HCT116 (cell line): ENCODE measurements at regions not wholly inside any gene's neighbourhood (a gene's known extent, or its start where the extent isn't known, plus 50 kb on each side); places are given as distances from the start of the nearest gene placed in this dataset.

Experiments
- ATAC-seq: fragments of 200-7000 bp; cut with Tn5 transposase; 2 replicates; pipeline ENCODE4 v1.9.1; 2020; ENCODE audit warnings: mild to moderate bottlenecking, moderate library complexity
- BruUV-seq: library from RNA; stranded (reverse); fragments of 400-500 nt; replicated peaks from 2 replicates; lab custom pipeline; 2021; lab: Mats Ljungman, UMichigan
- CTCF ChIA-PET: fragments of 300-600 bp; sonication (Branson Sonifier 250); formaldehyde crosslinking; loops from one replicate; lab custom pipeline; 2021; ENCODE audit warnings: antibody characterized with exemption; lab: Charles Lee
- POLR2A ChIA-PET: fragments of 300-600, 350-600 bp; sonication (Branson Sonifier 250); formaldehyde crosslinking; loops from one replicate; lab custom pipeline; 2021; ENCODE audit warnings: antibody characterized with exemption; lab: Charles Lee
- RAD21 ChIA-PET, 2 experiments: fragments of 300-600 bp; sonication (Branson Sonifier 250); formaldehyde crosslinking; loops; one replicate each; lab custom pipeline; 2023; ENCODE audit warnings: low total read pairs in 2 of 2; ENCODE audit not compliant: uncharacterized antibody in 2 of 2, unreplicated experiment in 2 of 2, low non-redundant PET in 1 of 2; lab: Charles Lee
- DNase-seq: peaks from one replicate; pipeline ENCODE4 v3.0.0-alpha.2; 2010; ENCODE audit warnings: low read depth, low spot score
- H2AFZ ChIP-seq: fragments of 200-600 bp; shearing (Covaris generic), sonication (generic); 2 replicates; pipeline ENCODE4 v1.6.1; 2017; ENCODE audit warnings: low read depth, mixed run types, mixed read lengths, antibody characterized with exemption, low read length; ENCODE audit not compliant: poor library complexity, severe bottlenecking
- H3K27ac ChIP-seq: 2 replicates; pipeline ENCODE4 v1.5.1; 2012; ENCODE audit warnings: low read depth, low read length
- H3K27me3 ChIP-seq: fragments of 200-600 bp; sonication (generic); 2 replicates; pipeline ENCODE4 v1.6.1; 2016; ENCODE audit warnings: mixed run types, low read length, mixed read lengths; ENCODE audit not compliant: insufficient read depth
- H3K36me3 ChIP-seq, 2 experiments: fragments of 200-500 bp in 1 of 2; fragments of 200-600 bp in 1 of 2; sonication (Bioruptor generic) in 1 of 2; sonication (generic) in 1 of 2; 2 replicates each; pipeline versions ENCODE4 v1.5.1 to v1.6.1; 2014 to 2016; ENCODE audit warnings: low read length in 2 of 2, inconsistent platforms in 1 of 2, mixed read lengths in 1 of 2, mixed run types in 1 of 2; ENCODE audit not compliant: insufficient read depth in 2 of 2, control insufficient read depth in 1 of 2
- H3K4me1 ChIP-seq, 2 experiments: fragments of 200-600 bp in 1 of 2; sonication (generic) in 1 of 2; 2 replicates each; pipeline versions ENCODE4 v1.5.1 to v1.6.1; 2012 to 2017; ENCODE audit warnings: low read length in 2 of 2, inconsistent platforms in 1 of 2, mild to moderate bottlenecking in 1 of 2, mixed read lengths in 1 of 2, mixed run types in 1 of 2, moderate library complexity in 1 of 2; ENCODE audit not compliant: insufficient read depth in 2 of 2, control insufficient read depth in 1 of 2
- H3K4me2 ChIP-seq: fragments of 200-600 bp; sonication (generic); 2 replicates; pipeline ENCODE4 v1.6.1; 2017; ENCODE audit warnings: mixed run types, low read length, mixed read lengths
- H3K4me3 ChIP-seq, 2 experiments: fragments of 200-600 bp in 1 of 2; sonication (generic) in 1 of 2; replicated peaks in 1 of 2; 2 replicates each; pipeline ENCODE4 v1.5.1; 2011 to 2016; ENCODE audit warnings: low read length in 2 of 2, control low read depth in 1 of 2, low read depth in 1 of 2, mild to moderate bottlenecking in 1 of 2, mixed read lengths in 1 of 2, mixed run types in 1 of 2
- H3K79me2 ChIP-seq: fragments of 200-600 bp; sonication (generic); 2 replicates; pipeline ENCODE4 v1.6.1; 2017; ENCODE audit warnings: mild to moderate bottlenecking, mixed run types, low read length, moderate library complexity, mixed read lengths; ENCODE audit not compliant: insufficient read depth
- H3K9ac ChIP-seq: fragments of 200-600 bp; sonication (generic); 2 replicates; pipeline ENCODE4 v1.6.1; 2016; ENCODE audit warnings: low read length, mixed read lengths
- H3K9me2 ChIP-seq: fragments of 200-600 bp; sonication (generic), shearing (Covaris generic); 2 replicates; pipeline ENCODE4 v1.6.1; 2017; ENCODE audit warnings: mixed run types, mild to moderate bottlenecking, moderate library complexity; ENCODE audit not compliant: insufficient read depth
- H3K9me3 ChIP-seq, 2 experiments: fragments of 200-500 bp in 1 of 2; fragments of 200-600 bp in 1 of 2; sonication (Bioruptor generic) in 1 of 2; sonication (generic) in 1 of 2; 2 replicates each; pipeline ENCODE4 v1.6.1; 2014 to 2017; ENCODE audit warnings: low read length in 2 of 2, mixed read lengths in 2 of 2, inconsistent platforms in 1 of 2, low read depth in 1 of 2, mild to moderate bottlenecking in 1 of 2, mixed run types in 1 of 2, moderate library complexity in 1 of 2; ENCODE audit not compliant: control insufficient read depth in 1 of 2, insufficient read depth in 1 of 2
- H4K20me1 ChIP-seq: fragments of 200-600 bp; sonication (generic), shearing (Covaris generic); 2 replicates; pipeline ENCODE4 v1.6.1; 2017; ENCODE audit warnings: mixed run types, mild to moderate bottlenecking, moderate library complexity; ENCODE audit not compliant: insufficient read depth
- EZH2 ChIP-seq: fragments of 200-600 bp; sonication (generic); IDR thresholded peaks from 2 replicates; pipeline ENCODE4 v1.6.1; 2017; ENCODE audit warnings: antibody characterized with exemption, mixed run types
- EZH2phosphoT487 ChIP-seq: fragments of 200-600 bp; IDR thresholded peaks from 2 replicates; pipeline ENCODE4 v1.6.1; 2018; ENCODE audit warnings: antibody characterized with exemption, borderline replicate concordance
- JUND ChIP-seq: IDR thresholded peaks from 2 replicates; pipeline ENCODE4 v1.6.1; 2012
- MAX ChIP-seq: IDR thresholded peaks from 2 replicates; pipeline ENCODE4 v1.6.1; 2012
- POLR2AphosphoS5 ChIP-seq: IDR thresholded peaks from 2 replicates; pipeline ENCODE4 v1.6.1; 2011; ENCODE audit warnings: mild to moderate bottlenecking, low read depth, low read length, moderate library complexity
- REST ChIP-seq: IDR thresholded peaks from 2 replicates; pipeline ENCODE4 v1.6.1; 2012; ENCODE audit warnings: low read depth
- SIN3A ChIP-seq: IDR thresholded peaks from 2 replicates; pipeline ENCODE4 v1.6.1; 2012; ENCODE audit warnings: low read depth
- SP1 ChIP-seq: IDR thresholded peaks from 2 replicates; pipeline ENCODE4 v1.6.1; 2012; ENCODE audit warnings: low read depth
- SRF ChIP-seq: IDR thresholded peaks from 2 replicates; pipeline ENCODE4 v1.6.1; 2012; ENCODE audit warnings: low read depth
- ZBTB33 ChIP-seq: IDR thresholded peaks from 2 replicates; pipeline ENCODE4 v1.6.1; 2011; ENCODE audit warnings: mild to moderate bottlenecking, low read length, moderate library complexity; ENCODE audit not compliant: insufficient replicate concordance; ENCODE audit errors: extremely low read depth
- intact Hi-C: fragments of 100-400 bp; cut with micrococcal nuclease; formaldehyde crosslinking; loops from 2 replicates; pipeline ENCODE4 v1.10.0; 2022

- Histone ChIP-seq H2AFZ (no peak overlapping the region), H3K9ac (no peak overlapping the region), H3K4me2 (no peak overlapping the region), H3K4me1 (no peaks in the 10 kb centered on the region), H3K4me3 (no peak overlapping the region), H3K27me3 (no peaks in the 10 kb centered on the region), H4K20me1 (no peaks in the 10 kb centered on the region), H3K9me3 (no peaks in the 10 kb centered on the region), H3K27ac (no peak overlapping the region), H3K36me3 (no peaks in the 10 kb centered on the region), H3K9me2 (no peaks in the 10 kb centered on the region), H3K79me2 (no peaks in the 10 kb centered on the region)
- ChIA-PET RAD21 (no interaction called here), CTCF (no interaction called here), POLR2A (no interaction called here)
- TF ChIP-seq SIN3A (no peak), ZBTB33 (no peak), SRF (no peak), MAX (no peak), POLR2AphosphoS5 (no peak), JUND (no peak), EZH2 (no peak), REST (no peak), EZH2phosphoT487 (no peak), SP1 (no peak)
- no TSS peak for BruUV-seq
- intact Hi-C loops = no loop called here
- no peak for ATAC-seq
- DNase-seq = no peak
Measured at GRCh38 chr6:134846865-134847264, 103.0 kb downstream of the ALDH8A1 start.
